D721Med (cell line): ENCODE measurements at regions not wholly inside any gene's neighbourhood (a gene's known extent, or its start where the extent isn't known, plus 50 kb on each side); places are given as distances from the start of the nearest gene placed in this dataset.

ENCODE experiments used
- DNase-seq: peaks from one replicate; pipeline ENCODE4 v3.0.0; 2011; ENCODE audit warnings: low spot score; ENCODE audit not compliant: insufficient read length
- FAIRE-seq: peaks from 2 replicates; lab custom pipeline; 2011; peaks lifted over from hg19 to GRCh38; lab: Jason Lieb, UNC
- TF ChIP-seq, protein P1 (sequence below): IDR thresholded peaks from 2 replicates; pipeline ENCODE4 v1.5.1; 2012; ENCODE audit warnings: mild to moderate bottlenecking, control low read depth; ENCODE audit not compliant: insufficient read depth; ENCODE audit errors: missing control alignments

DNA sequence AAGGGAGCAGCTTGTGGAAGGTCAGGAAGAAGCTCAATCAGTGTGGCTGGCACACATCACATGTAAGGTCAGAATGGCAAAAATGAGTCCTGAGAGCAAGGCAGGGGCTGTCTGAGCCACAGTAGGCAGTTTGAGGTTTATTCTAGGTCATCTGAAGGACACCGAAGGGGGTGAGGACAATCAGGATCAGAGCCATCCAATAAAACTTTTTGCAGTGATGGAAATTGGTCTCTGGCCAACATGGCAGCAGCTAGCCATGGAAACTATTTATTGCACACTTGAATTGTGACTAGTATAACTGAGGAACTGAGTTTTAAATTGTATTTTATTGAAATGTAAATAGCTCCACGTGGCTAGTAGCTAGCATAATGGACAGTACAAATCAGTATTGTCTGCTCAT is 97.0 kb upstream of the CACNA1E start:
- FAIRE-seq (no peak), DNase-seq (no peak)
- TF ChIP-seq, protein P1, sequence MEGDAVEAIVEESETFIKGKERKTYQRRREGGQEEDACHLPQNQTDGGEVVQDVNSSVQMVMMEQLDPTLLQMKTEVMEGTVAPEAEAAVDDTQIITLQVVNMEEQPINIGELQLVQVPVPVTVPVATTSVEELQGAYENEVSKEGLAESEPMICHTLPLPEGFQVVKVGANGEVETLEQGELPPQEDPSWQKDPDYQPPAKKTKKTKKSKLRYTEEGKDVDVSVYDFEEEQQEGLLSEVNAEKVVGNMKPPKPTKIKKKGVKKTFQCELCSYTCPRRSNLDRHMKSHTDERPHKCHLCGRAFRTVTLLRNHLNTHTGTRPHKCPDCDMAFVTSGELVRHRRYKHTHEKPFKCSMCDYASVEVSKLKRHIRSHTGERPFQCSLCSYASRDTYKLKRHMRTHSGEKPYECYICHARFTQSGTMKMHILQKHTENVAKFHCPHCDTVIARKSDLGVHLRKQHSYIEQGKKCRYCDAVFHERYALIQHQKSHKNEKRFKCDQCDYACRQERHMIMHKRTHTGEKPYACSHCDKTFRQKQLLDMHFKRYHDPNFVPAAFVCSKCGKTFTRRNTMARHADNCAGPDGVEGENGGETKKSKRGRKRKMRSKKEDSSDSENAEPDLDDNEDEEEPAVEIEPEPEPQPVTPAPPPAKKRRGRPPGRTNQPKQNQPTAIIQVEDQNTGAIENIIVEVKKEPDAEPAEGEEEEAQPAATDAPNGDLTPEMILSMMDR = no peak

DNA sequence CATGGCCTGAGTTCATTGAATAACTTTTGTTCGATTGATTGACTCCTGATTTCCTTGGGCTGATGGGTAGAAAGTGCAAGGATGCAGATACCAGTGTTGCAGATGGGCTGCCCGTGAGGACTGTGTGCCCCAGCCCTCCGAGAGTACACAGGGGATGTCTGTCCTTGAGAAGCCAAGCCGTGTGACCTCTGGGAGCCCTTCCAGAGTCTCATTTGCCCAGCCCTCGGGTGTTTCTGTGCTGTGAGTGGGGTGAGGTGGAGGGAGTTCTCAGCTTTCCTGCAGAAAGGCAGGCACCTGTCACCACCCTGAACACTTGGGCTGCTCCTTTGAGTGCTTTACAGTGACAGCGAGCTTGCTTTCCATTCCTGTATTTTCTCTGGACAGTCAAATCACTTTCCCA is 96.4 kb upstream of the CACNA1E start:
- FAIRE-seq (no peak), DNase-seq (no peak)
- TF ChIP-seq, protein P1 = no peak

DNA sequence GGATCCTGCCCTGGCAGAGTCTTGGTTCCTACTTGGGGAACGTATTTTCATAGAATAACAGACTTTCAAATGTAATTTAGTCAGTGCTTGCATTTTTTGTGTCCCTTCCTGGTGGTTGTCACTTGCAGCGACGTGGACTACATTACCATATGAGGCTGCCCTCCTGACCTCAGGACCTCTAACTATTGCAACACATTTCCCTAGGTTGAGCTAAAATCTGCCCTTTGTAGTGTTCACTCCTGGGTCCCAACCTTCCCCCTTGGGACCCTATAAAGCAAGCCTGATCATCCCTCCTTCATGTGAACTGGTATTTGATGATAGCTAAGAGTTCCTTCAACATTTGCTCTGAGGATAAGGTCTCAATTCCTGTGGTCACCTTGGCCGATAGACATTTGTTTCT is 95.6 kb upstream of the CACNA1E start:
- DNase-seq = no peak
- TF ChIP-seq, protein P1 = no peak
- no peak for FAIRE-seq

- peak; percentile 77 for FAIRE-seq
- DNase-seq = no peak
- TF ChIP-seq, protein P1 = no peak
Measured at GRCh38 chr1:181390410-181391077, 92.8 kb upstream of the CACNA1E start.

GRCh38 chr1:181391301-181391900 is 91.9 kb upstream of the CACNA1E start:
- FAIRE-seq (no peak), DNase-seq (no peak)
- TF ChIP-seq, protein P1 = no peak

GRCh38 chr1:181392133-181392532 is 91.2 kb upstream of the CACNA1E start:
- FAIRE-seq = peak; percentile 81
- DNase-seq = no peak
- TF ChIP-seq, protein P1 = no peak

DNA sequence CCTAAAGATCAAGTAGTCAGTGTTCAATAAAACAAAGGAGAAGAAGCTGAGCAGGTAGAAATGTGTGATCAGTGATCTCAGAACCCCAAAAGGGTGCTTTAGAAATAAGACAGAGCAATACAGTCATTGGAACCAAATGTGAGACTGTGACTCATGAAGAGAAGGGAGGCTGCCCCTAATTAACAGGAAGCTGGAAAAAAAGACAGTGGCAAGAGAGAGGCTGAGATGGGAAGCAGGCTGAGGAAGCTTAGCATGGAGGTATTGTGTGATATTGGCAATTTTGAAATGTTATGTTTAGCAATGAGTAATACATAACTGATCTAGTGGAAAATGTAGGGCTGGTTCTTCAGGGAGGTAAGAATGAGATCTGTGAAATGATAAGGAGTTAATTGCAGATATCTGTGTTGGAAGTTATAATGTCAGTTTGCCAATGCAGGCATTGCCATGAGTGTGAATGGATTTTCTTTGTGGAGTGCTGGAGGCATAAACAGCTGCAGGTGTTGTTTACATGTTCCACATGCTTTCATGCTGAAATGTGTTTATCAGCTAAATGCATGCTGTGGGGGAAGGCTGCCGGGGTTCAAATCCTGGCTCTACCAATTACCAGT is 90.6 kb upstream of the CACNA1E start:
- peak; percentile 87 for FAIRE-seq
- no peak for DNase-seq
- TF ChIP-seq, protein P1 = no peak
